NCI-H460 (cell line): ENCODE measurements at regions not wholly inside any gene's neighbourhood (a gene's known extent, or its start where the extent isn't known, plus 50 kb on each side); places are given as distances from the start of the nearest gene placed in this dataset.

Experiments used
- DNase-seq: peaks from one replicate; pipeline ENCODE4 v3.0.0-alpha.2; 2016; ENCODE audit warnings: low read depth; ENCODE audit errors: extremely low read depth

DNA sequence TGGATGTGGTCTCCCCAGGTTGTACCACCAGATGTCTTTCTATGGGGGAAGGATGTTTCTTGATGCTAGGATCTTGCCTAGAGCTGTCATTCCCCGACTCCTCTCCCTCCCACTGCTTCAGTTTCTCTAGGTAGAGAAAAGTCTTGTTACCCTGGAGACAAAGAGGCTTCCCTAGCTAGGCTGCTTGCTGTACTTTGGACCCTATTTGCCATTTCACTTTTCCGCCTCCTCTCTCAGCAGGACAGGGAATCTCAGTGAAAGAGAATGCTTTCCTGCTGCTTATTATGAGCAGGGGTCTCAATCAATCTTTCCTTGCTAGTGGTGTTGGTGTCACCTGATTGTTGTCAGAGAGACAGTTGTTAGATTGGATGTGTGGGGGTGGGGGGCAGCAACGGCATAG lies 818.8 kb upstream of the GYPC start:
- no peak for DNase-seq

- DNase-seq = no peak
Measured at GRCh38 chr2:125837611-125838010, 818.3 kb upstream of the GYPC start.

DNA sequence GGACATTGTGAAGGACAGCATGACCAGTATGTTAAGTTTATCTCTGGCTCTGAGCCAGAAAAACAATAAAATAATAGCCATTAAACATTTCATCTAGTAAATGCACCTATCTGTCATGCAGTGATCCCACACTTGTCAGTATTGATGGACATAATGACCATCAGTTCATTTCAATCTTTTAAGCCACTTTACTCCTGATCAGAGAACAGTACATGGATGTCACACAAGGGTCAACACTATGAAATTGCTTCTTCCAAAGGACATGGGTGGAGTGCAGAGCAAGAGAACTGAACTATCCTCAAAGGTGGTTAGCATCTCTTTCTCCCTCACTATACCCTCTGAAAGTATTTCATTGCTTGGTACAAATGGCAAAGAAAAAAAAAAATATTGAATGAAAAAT lies 816.0 kb upstream of the GYPC start:
- DNase-seq = no peak

GRCh38 chr2:125842041-125842440 lies 813.9 kb upstream of the GYPC start:
- no peak for DNase-seq

DNA sequence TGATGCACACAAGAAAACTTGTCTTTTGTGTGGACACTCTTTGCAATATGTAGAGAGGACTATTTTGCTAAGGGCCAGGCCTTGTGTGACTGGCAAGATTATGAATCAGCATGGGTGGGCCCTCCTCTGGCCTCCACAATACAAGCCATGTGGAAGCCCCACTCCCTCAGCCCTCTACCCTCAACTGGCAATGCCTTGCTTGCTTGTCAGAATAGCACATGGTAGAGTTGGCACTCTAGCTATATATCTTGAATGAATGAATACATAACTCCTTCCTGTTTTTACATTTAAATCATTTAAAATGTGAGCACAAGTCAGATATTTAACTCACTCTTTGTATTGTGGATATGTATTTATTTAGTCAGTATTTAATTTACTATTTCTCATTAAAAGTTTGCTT lies 805.4 kb upstream of the GYPC start:
- DNase-seq = no peak

- DNase-seq = no peak
Measured at GRCh38 chr2:125852364-125852763, 803.6 kb upstream of the GYPC start.

DNA sequence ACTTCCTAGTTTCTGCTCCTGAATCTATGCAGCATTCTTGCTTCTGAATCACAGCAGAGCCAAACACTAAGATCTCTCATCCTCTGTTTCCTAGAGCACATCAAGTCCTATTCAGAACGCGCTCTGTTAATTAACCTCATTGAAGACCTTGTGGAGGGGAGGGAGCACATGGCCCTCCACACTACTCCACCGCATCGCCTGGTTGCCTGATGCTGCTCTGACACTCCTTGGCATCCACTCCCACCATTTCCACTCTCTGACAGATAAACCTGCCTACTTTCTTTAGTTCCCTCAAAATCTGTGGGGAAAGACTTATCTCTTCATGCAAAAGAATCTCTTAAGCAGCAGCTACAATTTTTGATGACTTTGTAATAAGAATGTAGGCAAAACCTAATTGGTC lies 802.3 kb upstream of the GYPC start:
- no peak for DNase-seq

- no peak for DNase-seq
Measured at GRCh38 chr2:125855204-125855603, 800.8 kb upstream of the GYPC start.

- no peak for DNase-seq
Measured at GRCh38 chr2:125857971-125858794, 797.8 kb upstream of the GYPC start.

DNA sequence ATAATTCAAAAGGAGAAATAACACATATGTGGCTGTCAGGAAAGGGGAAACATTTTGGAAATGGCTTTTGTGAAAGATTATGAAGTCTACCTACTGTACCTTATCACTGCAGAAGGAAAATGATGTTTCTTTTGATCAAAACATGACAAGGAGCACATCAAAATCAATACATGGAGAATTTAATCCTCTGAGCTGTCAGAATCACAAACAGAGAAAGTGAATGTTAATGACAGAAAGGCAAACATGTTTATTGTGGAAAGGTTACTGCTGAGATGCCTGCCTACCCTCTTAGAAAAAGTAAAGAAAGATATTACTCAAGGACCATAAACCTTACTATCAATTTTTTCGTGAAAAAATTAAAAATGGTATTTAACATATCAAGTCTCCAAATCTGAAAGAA lies 794.5 kb upstream of the GYPC start:
- DNase-seq = no peak

GRCh38 chr2:125867908-125868307 lies 788.0 kb upstream of the GYPC start:
- DNase-seq = no peak

GRCh38 chr2:125870264-125870663 lies 785.7 kb upstream of the GYPC start:
- no peak for DNase-seq

GRCh38 chr2:125870746-125871145 lies 785.2 kb upstream of the GYPC start:
- DNase-seq = no peak

- no peak for DNase-seq
Measured at GRCh38 chr2:125874564-125874963, 781.4 kb upstream of the GYPC start.

- DNase-seq = no peak
Measured at GRCh38 chr2:125885340-125885739, 770.6 kb upstream of the GYPC start.

DNA sequence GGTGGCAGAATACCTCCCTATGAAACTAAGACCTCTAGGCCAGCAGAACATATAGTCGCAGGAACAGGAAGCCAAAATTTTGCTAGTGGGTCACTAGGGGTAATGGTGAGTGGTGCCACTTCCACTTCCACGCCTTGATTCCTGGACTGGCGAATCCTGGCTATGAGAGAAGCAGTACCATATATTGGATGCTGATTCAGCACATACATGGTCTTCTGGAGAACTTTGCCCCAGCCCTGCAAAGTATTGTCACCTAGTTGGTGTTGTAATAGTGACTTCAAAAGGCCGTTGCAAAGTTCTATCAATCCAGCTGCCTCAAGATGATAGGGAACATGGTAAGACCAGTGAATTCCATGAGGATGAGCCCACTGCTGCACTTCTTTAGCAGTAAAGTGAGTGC lies 769.8 kb upstream of the GYPC start:
- no peak for DNase-seq

GRCh38 chr2:125901278-125901677 lies 754.7 kb upstream of the GYPC start:
- no peak for DNase-seq

DNA sequence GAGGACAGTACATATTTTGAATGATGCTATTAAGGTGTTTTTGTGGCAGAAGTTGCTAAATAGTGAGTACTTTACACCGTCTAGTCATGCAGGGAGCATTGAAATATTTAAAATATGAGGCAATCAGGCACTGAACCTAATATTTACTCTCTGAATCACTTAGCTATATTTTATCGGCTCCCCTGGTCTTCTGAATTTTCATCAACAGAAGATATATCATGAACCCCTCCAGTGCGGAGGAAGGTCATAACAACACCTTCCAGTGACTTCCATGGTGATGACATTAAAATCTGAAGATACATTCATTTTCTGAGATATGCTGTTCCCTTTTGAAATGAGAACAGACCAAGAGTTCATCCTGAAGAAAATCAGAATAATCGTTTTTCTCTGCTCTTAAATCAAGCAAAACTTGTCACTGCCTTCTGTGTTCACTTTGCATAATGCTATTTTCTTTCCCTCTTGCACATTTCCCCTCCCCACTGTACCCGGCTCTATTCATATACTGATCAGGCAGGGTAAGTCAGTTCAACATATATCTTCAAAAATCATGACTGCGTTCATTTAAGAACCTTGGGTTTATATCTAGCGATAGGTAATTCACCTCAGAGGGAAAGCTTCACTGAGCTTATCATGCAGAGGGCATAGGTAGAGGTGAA lies 729.9 kb upstream of the GYPC start:
- DNase-seq = no peak

GRCh38 chr2:125935559-125935958 lies 720.4 kb upstream of the GYPC start:
- DNase-seq = no peak

DNA sequence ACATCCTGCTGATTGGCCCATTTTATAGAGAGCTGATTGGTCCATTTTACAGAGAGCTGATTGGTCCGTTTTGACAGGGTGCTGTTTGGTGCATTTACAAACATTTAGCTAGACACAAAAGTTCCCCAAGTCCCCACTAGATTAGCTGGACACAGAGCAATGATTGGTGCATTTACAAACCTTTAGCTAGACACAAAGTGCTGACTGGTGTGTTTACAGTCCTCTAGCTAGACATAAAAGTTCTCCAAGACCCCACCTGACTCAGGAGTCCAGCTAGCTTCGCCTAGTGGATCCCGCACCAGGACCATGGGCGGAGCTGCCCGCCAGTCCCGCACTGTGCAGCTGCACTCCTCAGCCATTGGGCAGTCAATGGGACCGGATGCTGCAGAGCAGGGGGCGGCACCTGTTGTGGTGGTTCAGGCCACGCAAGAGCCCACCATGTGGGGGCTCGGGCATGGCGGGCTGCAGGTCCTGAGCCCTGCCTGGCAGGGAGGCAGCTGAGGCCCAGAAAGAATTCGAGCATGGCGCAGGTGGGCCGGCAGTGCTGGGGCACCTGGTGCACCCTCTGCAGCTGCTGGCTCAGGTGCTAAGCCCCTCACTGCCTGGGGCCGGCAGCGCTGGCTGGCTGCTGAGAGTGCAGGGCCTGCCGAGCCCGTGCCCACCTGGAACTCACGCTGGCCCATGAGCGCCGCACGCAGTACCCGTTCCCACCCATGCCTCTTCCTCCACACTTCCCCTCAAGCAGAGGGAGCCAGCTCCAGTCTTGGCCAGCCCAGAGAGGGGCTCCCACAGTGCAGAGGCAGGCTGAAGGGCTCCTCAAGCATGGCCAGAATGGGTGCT lies 713.2 kb upstream of the GYPC start:
- no peak for DNase-seq

GRCh38 chr2:125959047-125959446 lies 696.9 kb upstream of the GYPC start:
- DNase-seq = no peak

DNA sequence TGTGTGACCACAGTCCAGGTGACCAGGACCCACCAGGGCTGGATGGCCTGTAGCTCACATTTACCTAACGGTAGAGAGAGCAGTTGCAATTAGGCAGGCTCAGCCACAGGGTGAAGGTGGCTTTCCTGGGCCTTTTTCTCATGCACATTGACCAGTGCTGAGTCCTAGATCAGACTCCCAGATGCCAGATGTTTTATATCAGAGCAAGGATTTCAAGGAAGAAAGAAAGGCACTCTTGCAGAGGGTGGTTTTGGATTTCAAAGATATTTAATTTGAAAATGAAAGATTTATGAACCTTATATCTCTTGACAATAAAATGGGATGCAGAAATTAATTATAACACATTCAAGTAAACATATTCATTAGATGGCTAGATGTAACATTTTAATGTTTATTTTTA lies 694.2 kb upstream of the GYPC start:
- no peak for DNase-seq
